IPS-20b (cell line): ENCODE measurements at regions not wholly inside any gene's neighbourhood (a gene's known extent, or its start where the extent isn't known, plus 50 kb on each side); places are given as distances from the start of the nearest gene placed in this dataset.
A peak's percentile ranks its signal among the peaks of the same experiment; 100 is the strongest.

Source experiments
- H3K27ac ChIP-seq: one replicate; pipeline ENCODE4 v1.5.1; 2013; ENCODE audit warnings: low read length
- H3K27me3 ChIP-seq: 2 replicates; pipeline ENCODE4 v1.6.1; 2013; ENCODE audit warnings: mild to moderate bottlenecking, low read length, inconsistent platforms; ENCODE audit not compliant: insufficient read depth
- H3K36me3 ChIP-seq: 2 replicates; pipeline ENCODE4 v1.6.1; 2013; ENCODE audit warnings: low read depth, mild to moderate bottlenecking, inconsistent platforms, low read length, moderate library complexity; ENCODE audit not compliant: insufficient read depth
- H3K4me1 ChIP-seq: 2 replicates; pipeline ENCODE4 v1.6.1; 2013; ENCODE audit warnings: mild to moderate bottlenecking, control low read depth, inconsistent platforms, low read length, moderate library complexity; ENCODE audit not compliant: insufficient read depth
- H3K4me3 ChIP-seq: 2 replicates; pipeline ENCODE4 v1.5.1; 2013; ENCODE audit warnings: mild to moderate bottlenecking, low read length, inconsistent platforms
- H3K9ac ChIP-seq: 2 replicates; pipeline ENCODE4 v1.6.1; 2013; ENCODE audit warnings: low read depth, mild to moderate bottlenecking, inconsistent platforms, low read length, moderate library complexity
- H3K9me3 ChIP-seq: 2 replicates; pipeline ENCODE4 v1.6.1; 2013; ENCODE audit warnings: mild to moderate bottlenecking, low read depth, low read length, inconsistent platforms; ENCODE audit not compliant: insufficient read depth

DNA sequence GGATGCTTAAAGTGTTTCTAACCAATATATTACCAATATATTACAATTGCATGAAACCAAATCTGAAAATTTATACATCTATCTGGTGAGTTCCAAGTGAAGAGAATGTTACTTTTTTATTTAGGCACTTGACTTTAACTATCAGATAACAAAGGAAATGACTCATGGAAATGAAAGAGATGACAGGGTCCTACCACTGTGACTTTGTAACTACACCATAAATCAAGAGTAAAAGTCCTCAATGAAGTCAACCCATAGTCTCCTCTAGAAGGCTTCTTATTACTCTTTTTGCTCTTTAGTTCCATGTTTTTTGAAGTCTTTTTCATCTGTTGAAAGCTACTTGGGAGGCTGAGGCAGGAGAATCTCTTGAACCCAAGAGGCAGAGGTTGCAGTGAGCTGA is 545.0 kb upstream of the PIK3C3 start:
- no peaks in the 10 kb centered on the region for H3K27me3 ChIP-seq
- no peak overlapping the region for H3K27ac ChIP-seq
- no peaks in the 10 kb centered on the region for H3K36me3 ChIP-seq
- no peak overlapping the region for H3K9ac ChIP-seq
- no peak overlapping the region for H3K4me3 ChIP-seq
- H3K9me3 ChIP-seq = no peaks in the 10 kb centered on the region
- no peaks in the 10 kb centered on the region for H3K4me1 ChIP-seq

- no peaks in the 10 kb centered on the region for H3K36me3 ChIP-seq
- H3K4me3 ChIP-seq = no peak overlapping the region
- no peaks in the 10 kb centered on the region for H3K4me1 ChIP-seq
- H3K9ac ChIP-seq = no peak overlapping the region
- no peaks in the 10 kb centered on the region for H3K27me3 ChIP-seq
- no peak overlapping the region for H3K27ac ChIP-seq
- no peaks in the 10 kb centered on the region for H3K9me3 ChIP-seq
Measured at GRCh38 chr18:41406834-41407233, 548.2 kb upstream of the PIK3C3 start.

DNA sequence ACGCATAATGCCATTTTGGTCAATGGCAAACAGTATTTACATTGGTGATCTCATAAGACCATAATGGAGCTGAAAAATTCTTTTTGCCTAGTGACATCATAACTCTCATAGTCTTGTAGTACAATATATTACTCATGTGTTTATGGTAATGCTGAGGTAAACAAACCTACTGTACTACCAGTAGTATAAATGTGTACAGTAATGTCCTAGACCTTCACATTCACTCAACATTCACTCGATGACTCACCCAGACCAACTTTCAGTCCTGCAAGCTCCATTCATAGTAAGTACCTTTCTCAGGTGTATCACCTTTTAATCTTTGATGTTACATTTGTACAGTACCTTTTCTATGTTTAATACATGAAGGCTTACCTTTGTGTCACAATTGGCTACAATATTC is 558.2 kb upstream of the PIK3C3 start:
- H3K27ac ChIP-seq = no peak overlapping the region
- H3K4me3 ChIP-seq = no peak overlapping the region
- no peaks in the 10 kb centered on the region for H3K36me3 ChIP-seq
- H3K9me3 ChIP-seq = no peaks in the 10 kb centered on the region
- no peaks in the 10 kb centered on the region for H3K4me1 ChIP-seq
- H3K27me3 ChIP-seq = no peaks in the 10 kb centered on the region
- no peak overlapping the region for H3K9ac ChIP-seq

- Histone ChIP-seq H3K4me3 (no peak overlapping the region), H3K27ac (no peak overlapping the region), H3K4me1 (peaks cover 3% of the 10 kb centered on the region; the same call in 1 of the 2 replicates), H3K9me3 (no peaks in the 10 kb centered on the region), H3K9ac (no peak overlapping the region), H3K36me3 (no peaks in the 10 kb centered on the region), H3K27me3 (no peaks in the 10 kb centered on the region)
Measured at GRCh38 chr18:41396211-41396610, 558.8 kb upstream of the PIK3C3 start.

GRCh38 chr18:41395695-41396094 is 559.3 kb upstream of the PIK3C3 start:
- no peaks in the 10 kb centered on the region for H3K27me3 ChIP-seq

DNA sequence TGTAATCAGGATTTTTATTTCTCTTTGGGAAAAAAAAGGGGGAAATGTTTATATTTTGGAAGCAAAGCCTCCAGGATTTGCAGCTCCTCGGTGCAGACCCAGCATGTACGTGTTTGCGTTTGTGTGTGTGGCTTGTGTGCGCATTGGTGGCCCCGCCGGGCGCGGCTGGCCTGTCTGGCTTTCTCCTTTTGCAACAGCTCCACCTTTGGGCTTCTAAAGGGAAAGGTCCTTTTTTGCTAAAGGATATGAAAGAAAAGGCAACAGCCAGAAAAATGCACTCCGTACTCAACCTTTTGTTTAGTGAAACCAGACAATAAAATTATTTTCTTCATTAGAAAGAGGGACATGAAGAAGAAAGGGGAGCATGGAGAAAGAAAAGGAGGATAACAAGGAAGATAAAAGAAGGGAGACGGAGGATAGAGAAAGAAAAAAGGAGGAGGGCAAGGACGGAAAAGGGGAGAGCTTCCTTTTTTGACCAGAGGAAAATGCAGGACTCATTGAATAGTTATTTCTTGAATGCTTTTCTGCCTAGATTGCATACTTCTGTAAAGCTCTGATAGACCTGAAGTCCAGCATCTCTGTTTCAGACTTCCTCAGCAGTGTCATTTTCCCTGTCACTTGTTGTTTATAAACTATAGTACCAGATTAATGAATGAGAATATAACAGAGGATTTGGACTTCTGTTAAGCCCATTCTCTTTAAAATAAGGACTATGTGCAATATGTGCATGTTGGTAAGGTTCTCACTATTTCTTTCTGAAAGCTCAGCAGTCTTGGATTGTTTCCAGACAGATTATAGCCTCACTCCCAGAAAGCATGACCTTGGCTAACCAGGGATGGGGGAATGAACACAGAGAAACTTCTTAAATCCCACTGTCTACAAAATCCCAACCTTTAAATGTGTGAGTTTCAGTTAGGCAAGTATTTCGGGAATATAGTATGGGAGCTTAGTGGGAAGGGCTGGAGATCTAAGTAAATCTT is 563.1 kb upstream of the PIK3C3 start:
- H3K4me1 ChIP-seq = peaks cover 5% of the 10 kb centered on the region; the same call in 1 of the 2 replicates
- no peaks in the 10 kb centered on the region for H3K9me3 ChIP-seq
- H3K27ac ChIP-seq = no peak overlapping the region
- no peaks in the 10 kb centered on the region for H3K36me3 ChIP-seq
- H3K9ac ChIP-seq = peak overlapping the region; percentile 19; the same call in 1 of the 2 replicates
- no peak overlapping the region; the same call in 1 of the 2 replicates for H3K4me3 ChIP-seq
- H3K27me3 ChIP-seq = no peaks in the 10 kb centered on the region

More at GRCh38 chr18:41395695-41396094, 559.3 kb upstream of the PIK3C3 start:
- H3K9ac ChIP-seq = no peak overlapping the region
- H3K4me1 ChIP-seq = peaks cover 5% of the 10 kb centered on the region; the same call in 1 of the 2 replicates
- no peaks in the 10 kb centered on the region for H3K36me3 ChIP-seq
- no peak overlapping the region for H3K4me3 ChIP-seq
- H3K9me3 ChIP-seq = no peaks in the 10 kb centered on the region
- no peak overlapping the region for H3K27ac ChIP-seq

DNA sequence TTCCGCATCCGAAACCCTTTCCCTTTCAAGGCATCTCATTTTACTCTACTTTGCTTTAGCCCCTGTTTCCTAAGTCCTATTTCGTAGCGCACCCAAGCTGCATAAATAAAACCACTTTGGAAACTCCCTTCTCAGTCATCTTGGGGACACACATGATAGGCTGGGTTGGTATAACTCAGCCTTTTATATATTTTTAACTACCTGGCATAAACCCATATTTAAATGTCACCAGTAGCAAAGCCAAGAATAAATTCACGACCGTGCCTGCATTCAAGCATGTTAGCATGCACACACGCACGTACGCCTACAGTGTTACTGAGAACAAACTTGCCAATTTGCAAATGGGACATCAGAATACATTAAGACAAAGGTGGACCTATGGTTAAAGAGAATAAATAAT is 564.7 kb upstream of the PIK3C3 start:
- H3K9me3 ChIP-seq = no peaks in the 10 kb centered on the region
- H3K27ac ChIP-seq = no peak overlapping the region
- H3K9ac ChIP-seq = no peak overlapping the region
- H3K4me1 ChIP-seq = peaks cover 5% of the 10 kb centered on the region; the same call in 1 of the 2 replicates
- H3K36me3 ChIP-seq = no peaks in the 10 kb centered on the region
- no peak overlapping the region for H3K4me3 ChIP-seq
- no peaks in the 10 kb centered on the region for H3K27me3 ChIP-seq

GRCh38 chr18:41378598-41378997 is 576.4 kb upstream of the PIK3C3 start:
- no peak overlapping the region for H3K27ac ChIP-seq
- no peaks in the 10 kb centered on the region for H3K27me3 ChIP-seq
- no peaks in the 10 kb centered on the region for H3K36me3 ChIP-seq
- no peak overlapping the region for H3K9ac ChIP-seq
- no peak overlapping the region for H3K4me3 ChIP-seq
- no peaks in the 10 kb centered on the region for H3K9me3 ChIP-seq
- peaks cover 4% of the 10 kb centered on the region; the same call in 1 of the 2 replicates for H3K4me1 ChIP-seq

DNA sequence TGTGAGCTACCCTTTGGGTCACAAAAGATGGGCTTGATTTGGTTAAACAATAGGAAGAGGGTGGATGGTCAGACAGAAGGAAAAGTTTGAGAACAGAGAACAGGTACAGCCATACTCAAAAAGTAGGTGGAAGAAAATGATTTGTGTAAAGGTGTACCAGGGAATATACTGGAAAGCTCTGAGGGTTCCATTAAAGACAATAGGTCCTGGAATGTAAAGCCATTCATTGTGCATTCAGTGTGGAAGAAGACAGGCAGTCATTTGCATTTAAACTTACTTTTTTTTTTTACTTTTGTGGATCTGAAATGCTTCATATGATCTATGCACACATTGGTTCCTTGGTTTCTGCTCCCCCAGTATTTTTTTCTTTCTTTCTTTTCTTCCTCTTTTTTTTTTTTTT is 581.4 kb upstream of the PIK3C3 start:
- H3K9ac ChIP-seq = no peak overlapping the region
- H3K4me3 ChIP-seq = no peak overlapping the region

GRCh38 chr18:41372046-41372665 is 582.9 kb upstream of the PIK3C3 start:
- no peaks in the 10 kb centered on the region for H3K27me3 ChIP-seq
- peaks cover 19% of the 10 kb centered on the region for H3K4me1 ChIP-seq
- H3K9ac ChIP-seq = no peak overlapping the region
- no peaks in the 10 kb centered on the region for H3K36me3 ChIP-seq
- 0 out of 2 replicates have a peak overlapping the region, but pooled peaks have one; percentile 0 for H3K4me3 ChIP-seq
- no peaks in the 10 kb centered on the region for H3K9me3 ChIP-seq
- H3K27ac ChIP-seq = no peak overlapping the region

More for the DNA sequence above, 581.4 kb upstream of the PIK3C3 start:
- no peaks in the 10 kb centered on the region for H3K36me3 ChIP-seq
- no peaks in the 10 kb centered on the region for H3K27me3 ChIP-seq
- H3K27ac ChIP-seq = no peak overlapping the region
- H3K9me3 ChIP-seq = no peaks in the 10 kb centered on the region
- H3K4me1 ChIP-seq = peaks cover 23% of the 10 kb centered on the region

DNA sequence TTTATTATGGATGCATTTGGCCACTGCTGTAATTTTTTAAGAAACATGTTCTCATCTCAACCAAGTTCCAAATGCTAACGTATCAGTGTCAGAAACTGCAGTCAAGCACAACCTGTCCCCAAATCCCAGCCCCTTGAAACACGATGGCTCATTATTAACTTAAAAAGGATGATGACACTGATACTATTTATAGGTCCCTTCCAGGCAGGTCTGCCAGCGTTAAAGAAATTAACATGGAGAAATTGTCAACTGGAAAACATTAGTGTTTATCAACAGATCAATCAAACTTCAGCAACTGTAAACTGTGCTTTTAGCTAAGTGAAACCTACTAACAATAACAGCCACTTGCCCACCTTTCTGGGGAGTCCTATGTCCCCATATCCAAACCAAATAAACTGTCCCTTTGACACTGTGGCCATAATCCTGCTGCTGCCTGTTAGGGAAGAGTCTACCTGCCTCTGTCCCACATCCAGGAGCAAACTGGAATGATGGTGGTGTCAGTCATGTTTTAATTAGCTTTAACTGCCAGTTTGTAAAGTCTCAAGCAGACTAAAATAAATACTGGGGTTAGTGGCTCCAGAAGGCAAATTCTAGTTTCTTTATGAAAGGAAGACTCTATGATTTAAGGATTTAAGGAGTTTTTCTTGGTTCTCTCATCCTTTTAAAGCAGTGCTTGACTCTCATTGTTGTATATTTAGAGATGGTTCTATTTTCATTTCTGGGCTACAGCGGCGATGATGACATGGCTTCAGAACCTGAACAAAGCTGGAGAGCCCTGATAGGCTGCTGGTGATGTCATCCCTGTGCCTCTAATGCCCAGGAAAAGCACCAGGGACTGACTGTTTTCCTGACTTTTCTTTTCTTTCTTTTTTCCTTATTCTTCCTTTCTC is 583.6 kb upstream of the PIK3C3 start:
- Histone ChIP-seq H3K9me3 (no peaks in the 10 kb centered on the region), H3K4me3 (no peak overlapping the region), H3K36me3 (no peaks in the 10 kb centered on the region), H3K27ac (no peak overlapping the region), H3K9ac (no peak overlapping the region), H3K27me3 (no peaks in the 10 kb centered on the region), H3K4me1 (peaks cover 19% of the 10 kb centered on the region)
